ENCODE measurements at regions not wholly inside any gene's neighbourhood (a gene's known extent, or its start where the extent isn't known, plus 50 kb on each side); places are given as distances from the start of the nearest gene placed in this dataset.

DNA sequence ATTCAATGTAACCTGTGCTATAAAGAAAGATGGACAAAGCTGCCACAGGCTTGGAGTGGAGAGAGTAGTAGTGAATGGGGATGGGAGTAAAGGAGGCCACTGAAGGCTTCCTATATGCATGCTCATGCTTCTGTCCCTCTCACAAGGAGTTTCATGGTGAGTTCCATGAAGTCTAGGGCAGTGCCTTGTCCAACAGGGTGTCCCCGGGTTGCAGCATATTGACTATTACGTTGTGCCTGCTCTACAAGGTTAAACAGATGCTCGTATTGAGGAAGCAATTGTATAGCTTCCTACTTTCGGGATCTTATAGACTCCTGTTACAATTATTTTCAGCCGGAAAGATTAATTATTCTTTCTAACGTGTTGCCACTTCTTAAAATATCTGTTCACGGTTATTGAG is 129.1 kb upstream of the PIK3R1 start:
- H4K20me1 ChIP-seq (ENCODE audit: control insufficient read depth, extremely low read depth, insufficient read depth, low read length): no peaks in the 10 kb centered on the region
- H3K27ac ChIP-seq (ENCODE audit: control insufficient read depth, insufficient read depth, low read length): no peak overlapping the region
- no peak overlapping the region for H3K4me2 ChIP-seq (ENCODE audit: control insufficient read depth, extremely low read depth, insufficient read depth, low read depth, low read length)
- H3K36me3 ChIP-seq (ENCODE audit: control insufficient read depth in 2 of 2, extremely low read depth in 1 of 2, insufficient read depth in 2 of 2, low read length in 2 of 2): no peaks in the 10 kb centered on the region
- H3K4me3 ChIP-seq (ENCODE audit: control insufficient read depth in 2 of 3, extremely low read depth in 1 of 3, insufficient read depth in 2 of 3, low read depth in 1 of 3, low read length in 3 of 3): no peak overlapping the region
- no peaks in the 10 kb centered on the region for H3K9me3 ChIP-seq (ENCODE audit: control insufficient read depth, low read depth, low read length)
- no peaks in the 10 kb centered on the region for H3K9me1 ChIP-seq (ENCODE audit: control insufficient read depth, extremely low read depth, insufficient read depth, low read length)
- H3K27me3 ChIP-seq (ENCODE audit: control insufficient read depth, extremely low read depth, insufficient read depth, low read length): no peaks in the 10 kb centered on the region
- no peaks in the 10 kb centered on the region for H3K4me1 ChIP-seq (ENCODE audit: control insufficient read depth, extremely low read depth, insufficient read depth, low read length)
- no peak overlapping the region for H2AFZ ChIP-seq (ENCODE audit: control insufficient read depth, low read length)
- DNase-seq (ENCODE audit: low read depth, low spot score): no peak
- TF ChIP-seq EZH2 (IDR thresholded peaks at IDR 0.05; ENCODE audit: low read length): no peak
- TF ChIP-seq CTCF (optimal IDR thresholded peaks at IDR 0.05 in 1 of 3, IDR thresholded peaks at IDR 0.05 in 1 of 3, conservative IDR thresholded peaks at IDR 0.05 in 1 of 3; ENCODE audit: extremely low read depth in 1 of 3, insufficient read depth in 2 of 3, low read length in 3 of 3): no peak
- no peak for FAIRE-seq
- no peaks in the 10 kb centered on the region for H3K79me2 ChIP-seq (ENCODE audit: control insufficient read depth, insufficient read depth, low read length)
- dilution Hi-C loops (cut with MboI; ENCODE audit: extremely low pct_ligation_motif_present, low sequenced_read_pairs): no loop called here
- H3K9ac ChIP-seq (ENCODE audit: control insufficient read depth, extremely low read depth, insufficient read depth, low read length): no peak overlapping the region

DNA sequence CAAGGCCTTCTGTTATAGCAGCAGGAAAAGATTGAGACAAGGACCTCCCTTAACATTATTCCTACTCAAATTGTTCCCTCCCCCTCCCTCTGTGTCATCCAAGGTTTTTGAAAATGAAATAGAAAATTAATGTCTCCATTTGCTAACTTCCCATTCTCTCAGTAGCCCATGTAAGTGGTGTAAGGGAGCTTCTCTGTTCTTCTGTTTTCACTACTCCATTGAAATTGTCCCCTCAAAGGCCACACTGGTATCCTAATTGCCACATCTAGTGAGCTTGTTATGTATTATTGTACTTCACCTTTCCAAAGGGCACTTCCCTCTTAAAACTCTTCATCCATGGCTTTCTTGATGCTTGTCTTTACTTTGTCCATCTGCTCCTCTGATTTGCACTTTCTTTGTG is 131.2 kb upstream of the PIK3R1 start:
- no peaks in the 10 kb centered on the region for H4K20me1 ChIP-seq (ENCODE audit: control insufficient read depth, extremely low read depth, insufficient read depth, low read length)
- dilution Hi-C loops (cut with MboI; ENCODE audit: extremely low pct_ligation_motif_present, low sequenced_read_pairs): no loop called here
- H3K27ac ChIP-seq (ENCODE audit: control insufficient read depth, insufficient read depth, low read length): no peak overlapping the region
- no peaks in the 10 kb centered on the region for H3K79me2 ChIP-seq (ENCODE audit: control insufficient read depth, insufficient read depth, low read length)
- TF ChIP-seq CTCF (optimal IDR thresholded peaks at IDR 0.05 in 1 of 3, IDR thresholded peaks at IDR 0.05 in 1 of 3, conservative IDR thresholded peaks at IDR 0.05 in 1 of 3; ENCODE audit: extremely low read depth in 1 of 3, insufficient read depth in 2 of 3, low read length in 3 of 3) (no peak), EZH2 (IDR thresholded peaks at IDR 0.05; ENCODE audit: low read length) (no peak)
- no peak overlapping the region for H3K4me3 ChIP-seq (ENCODE audit: control insufficient read depth in 2 of 3, extremely low read depth in 1 of 3, insufficient read depth in 2 of 3, low read depth in 1 of 3, low read length in 3 of 3)
- DNase-seq (ENCODE audit: low read depth, low spot score): no peak
- H3K36me3 ChIP-seq (ENCODE audit: control insufficient read depth in 2 of 2, extremely low read depth in 1 of 2, insufficient read depth in 2 of 2, low read length in 2 of 2): no peaks in the 10 kb centered on the region
- no peaks in the 10 kb centered on the region for H3K27me3 ChIP-seq (ENCODE audit: control insufficient read depth, extremely low read depth, insufficient read depth, low read length)
- H2AFZ ChIP-seq (ENCODE audit: control insufficient read depth, low read length): no peak overlapping the region
- no peak overlapping the region for H3K4me2 ChIP-seq (ENCODE audit: control insufficient read depth, extremely low read depth, insufficient read depth, low read depth, low read length)
- H3K9me3 ChIP-seq (ENCODE audit: control insufficient read depth, low read depth, low read length): no peaks in the 10 kb centered on the region
- no peaks in the 10 kb centered on the region for H3K4me1 ChIP-seq (ENCODE audit: control insufficient read depth, extremely low read depth, insufficient read depth, low read length)
- H3K9me1 ChIP-seq (ENCODE audit: control insufficient read depth, extremely low read depth, insufficient read depth, low read length): no peaks in the 10 kb centered on the region
- no peak overlapping the region for H3K9ac ChIP-seq (ENCODE audit: control insufficient read depth, extremely low read depth, insufficient read depth, low read length)
- no peak for FAIRE-seq
